DND-41 (cell line): ENCODE measurements at regions not wholly inside any gene's neighbourhood (a gene's known extent, or its start where the extent isn't known, plus 50 kb on each side); places are given as distances from the start of the nearest gene placed in this dataset.

Source experiments
- CTCF ChIP-seq: IDR thresholded peaks from 2 replicates; pipeline ENCODE4 v1.5.1; 2012; ENCODE audit warnings: borderline replicate concordance, low read length, moderate library complexity, mild to moderate bottlenecking; ENCODE audit not compliant: poor library complexity, severe bottlenecking; ENCODE audit errors: extremely low read depth
- EZH2 ChIP-seq: IDR thresholded peaks from 3 replicates; pipeline ENCODE4 v1.6.1; 2012; ENCODE audit warnings: borderline replicate concordance, low read depth, mild to moderate bottlenecking, moderate library complexity, low read length, inconsistent platforms; ENCODE audit not compliant: severe bottlenecking

- TF ChIP-seq EZH2 (no peak), CTCF (no peak)
Measured at GRCh38 chr12:75813072-75813471, 218.5 kb downstream of the PHLDA1 start.
